ENCODE measurements at regions not wholly inside any gene's neighbourhood (a gene's known extent, or its start where the extent isn't known, plus 50 kb on each side); places are given as distances from the start of the nearest gene placed in this dataset.
A peak's percentile ranks its signal among the peaks of the same experiment; 100 is the strongest.

- POLR2A ChIA-PET (ENCODE audit: low non-redundant PET): no interaction called here
- no peaks in the 10 kb centered on the region for H3K36me3 ChIP-seq (ENCODE audit: insufficient read depth, low read length, poor library complexity, severe bottlenecking)
- no peak overlapping the region for H3K27ac ChIP-seq (ENCODE audit: low read depth, low read length, poor library complexity, severe bottlenecking)
- no peak overlapping the region for H3K4me3 ChIP-seq (ENCODE audit: low read depth, low read length, poor library complexity, severe bottlenecking)
- no peak for TF ChIP-seq CTCF (conservative IDR thresholded peaks at IDR 0.05; ENCODE audit: low read depth, low read length)
- no peak for TF ChIP-seq EZH2 (IDR thresholded peaks at IDR 0.05; ENCODE audit: borderline replicate concordance, low read depth, low read length, poor library complexity, severe bottlenecking)
- no peaks in the 10 kb centered on the region for H3K9me3 ChIP-seq (ENCODE audit: low read depth, low read length, poor library complexity, severe bottlenecking)
- intact Hi-C loops (cut with micrococcal nuclease; ENCODE audit: unreplicated experiment): no loop called here
- H3K4me1 ChIP-seq (ENCODE audit: insufficient read depth, low read length, poor library complexity, severe bottlenecking): peaks cover 9% of the 10 kb centered on the region
- DNase-seq (ENCODE audit: low spot score): no peak
- CTCF ChIA-PET: no interaction called here
- H3K27me3 ChIP-seq (replicated peaks; ENCODE audit: insufficient read depth, low read depth, low read length, poor library complexity): no peaks in the 10 kb centered on the region
- no TSS peak for BruUV-seq (replicated peaks)
These were observed 460.3 kb downstream of the SOX6 start for GRCh38 chr11:15896026-15896425.

DNA sequence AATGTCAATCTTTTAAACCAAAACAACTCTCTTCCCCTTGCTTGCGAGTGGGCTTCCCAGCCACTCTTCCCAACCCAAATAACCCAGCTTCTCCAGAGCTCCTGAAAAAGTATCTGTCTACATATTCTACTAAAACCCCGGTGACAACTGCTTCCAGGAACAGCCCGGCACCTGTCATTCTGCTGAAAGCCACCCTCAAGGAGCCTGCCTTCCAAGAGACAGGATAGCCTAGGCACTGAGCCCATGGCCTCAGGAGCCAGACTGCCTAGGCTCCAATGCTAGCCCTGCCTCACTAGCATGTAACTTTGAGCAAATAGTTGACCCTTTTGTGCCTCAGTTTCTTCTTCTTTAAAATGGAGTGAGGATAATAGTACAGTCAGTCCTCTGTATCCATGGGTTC is 459.8 kb downstream of the SOX6 start:
- no TSS peak for BruUV-seq (replicated peaks)
- DNase-seq (ENCODE audit: low spot score): no peak
- H3K27ac ChIP-seq (ENCODE audit: low read depth, low read length, poor library complexity, severe bottlenecking): no peak overlapping the region
- H3K27me3 ChIP-seq (replicated peaks; ENCODE audit: insufficient read depth, low read depth, low read length, poor library complexity): no peaks in the 10 kb centered on the region
- H3K36me3 ChIP-seq (ENCODE audit: insufficient read depth, low read length, poor library complexity, severe bottlenecking): no peaks in the 10 kb centered on the region
- H3K4me3 ChIP-seq (ENCODE audit: low read depth, low read length, poor library complexity, severe bottlenecking): no peak overlapping the region
- ChIA-PET CTCF (no interaction called here), POLR2A (ENCODE audit: low non-redundant PET) (no interaction called here)
- no peaks in the 10 kb centered on the region for H3K9me3 ChIP-seq (ENCODE audit: low read depth, low read length, poor library complexity, severe bottlenecking)
- H3K4me1 ChIP-seq (ENCODE audit: insufficient read depth, low read length, poor library complexity, severe bottlenecking): peaks cover 9% of the 10 kb centered on the region
- intact Hi-C loops (cut with micrococcal nuclease; ENCODE audit: unreplicated experiment): no loop called here
- TF ChIP-seq CTCF (conservative IDR thresholded peaks at IDR 0.05; ENCODE audit: low read depth, low read length) (no peak), EZH2 (IDR thresholded peaks at IDR 0.05; ENCODE audit: borderline replicate concordance, low read depth, low read length, poor library complexity, severe bottlenecking) (no peak)

- POLR2A ChIA-PET (ENCODE audit: low non-redundant PET): no interaction called here
- DNase-seq (ENCODE audit: low spot score): peak; percentile 54
- TF ChIP-seq EZH2 (IDR thresholded peaks at IDR 0.05; ENCODE audit: borderline replicate concordance, low read depth, low read length, poor library complexity, severe bottlenecking) (no peak), CTCF (conservative IDR thresholded peaks at IDR 0.05; ENCODE audit: low read depth, low read length) (no peak)
- Histone ChIP-seq H3K9me3 (ENCODE audit: low read depth, low read length, poor library complexity, severe bottlenecking) (no peaks in the 10 kb centered on the region), H3K36me3 (ENCODE audit: insufficient read depth, low read length, poor library complexity, severe bottlenecking) (no peaks in the 10 kb centered on the region), H3K4me1 (ENCODE audit: insufficient read depth, low read length, poor library complexity, severe bottlenecking) (peaks cover 9% of the 10 kb centered on the region), H3K27ac (ENCODE audit: low read depth, low read length, poor library complexity, severe bottlenecking) (no peak overlapping the region), H3K27me3 (replicated peaks; ENCODE audit: insufficient read depth, low read depth, low read length, poor library complexity) (no peaks in the 10 kb centered on the region), H3K4me3 (ENCODE audit: low read depth, low read length, poor library complexity, severe bottlenecking) (no peak overlapping the region)
- BruUV-seq (replicated peaks): no TSS peak
- CTCF ChIA-PET: no interaction called here
- intact Hi-C loops (cut with micrococcal nuclease; ENCODE audit: unreplicated experiment): no loop called here
These were observed 459.0 kb downstream of the SOX6 start for GRCh38 chr11:15897211-15897960.
